ENCODE measurements at regions not wholly inside any gene's neighbourhood (a gene's known extent, or its start where the extent isn't known, plus 50 kb on each side); places are given as distances from the start of the nearest gene placed in this dataset.

DNA sequence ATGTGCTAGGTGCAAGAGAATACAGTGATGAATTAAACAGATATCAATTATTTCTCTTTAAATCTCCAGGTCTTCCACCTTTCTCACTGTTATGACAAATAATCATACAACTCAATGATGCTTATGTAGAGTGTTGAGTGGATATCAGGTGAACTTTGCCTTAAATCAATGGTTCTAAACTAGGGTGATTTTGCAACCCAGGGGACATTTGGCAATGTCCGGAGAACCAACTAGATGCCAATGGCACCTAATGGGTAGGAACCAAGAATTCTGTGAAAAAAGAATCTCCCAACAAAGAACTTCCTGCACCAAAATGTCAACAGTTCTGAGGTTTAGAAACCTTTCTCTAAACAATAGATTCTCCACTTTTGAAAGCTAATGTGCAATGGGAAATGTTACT lies 52.0 kb upstream of the GDNF start:
- TF ChIP-seq CTCF (IDR thresholded peaks at IDR 0.05; ENCODE audit: low read depth, low read length) (no peak), POLR2A (IDR thresholded peaks at IDR 0.05; ENCODE audit: extremely low read depth, insufficient read length) (no peak)
